ENCODE measurements at regions not wholly inside any gene's neighbourhood (a gene's known extent, or its start where the extent isn't known, plus 50 kb on each side); places are given as distances from the start of the nearest gene placed in this dataset.

DNA sequence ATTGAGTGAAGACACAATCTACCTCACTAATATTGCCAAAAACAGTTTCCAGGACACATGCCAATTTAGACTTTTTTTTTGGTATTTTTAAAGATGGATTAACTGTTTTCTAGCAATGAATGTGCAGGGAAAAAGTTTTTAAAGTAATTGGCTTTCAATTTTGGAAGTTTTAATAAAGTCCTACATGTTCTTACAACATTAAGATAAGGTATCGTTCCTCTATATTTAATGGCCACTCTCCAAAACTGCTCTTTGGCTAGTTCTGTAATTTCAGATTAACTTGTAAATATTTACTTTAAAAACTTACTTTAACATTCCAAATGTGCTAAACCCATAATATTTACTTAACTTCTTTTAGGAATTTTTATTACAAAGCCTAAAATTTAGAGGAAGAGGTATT, 1332.2 kb upstream of the PRMT6 start:
- TF ChIP-seq, protein P1, sequence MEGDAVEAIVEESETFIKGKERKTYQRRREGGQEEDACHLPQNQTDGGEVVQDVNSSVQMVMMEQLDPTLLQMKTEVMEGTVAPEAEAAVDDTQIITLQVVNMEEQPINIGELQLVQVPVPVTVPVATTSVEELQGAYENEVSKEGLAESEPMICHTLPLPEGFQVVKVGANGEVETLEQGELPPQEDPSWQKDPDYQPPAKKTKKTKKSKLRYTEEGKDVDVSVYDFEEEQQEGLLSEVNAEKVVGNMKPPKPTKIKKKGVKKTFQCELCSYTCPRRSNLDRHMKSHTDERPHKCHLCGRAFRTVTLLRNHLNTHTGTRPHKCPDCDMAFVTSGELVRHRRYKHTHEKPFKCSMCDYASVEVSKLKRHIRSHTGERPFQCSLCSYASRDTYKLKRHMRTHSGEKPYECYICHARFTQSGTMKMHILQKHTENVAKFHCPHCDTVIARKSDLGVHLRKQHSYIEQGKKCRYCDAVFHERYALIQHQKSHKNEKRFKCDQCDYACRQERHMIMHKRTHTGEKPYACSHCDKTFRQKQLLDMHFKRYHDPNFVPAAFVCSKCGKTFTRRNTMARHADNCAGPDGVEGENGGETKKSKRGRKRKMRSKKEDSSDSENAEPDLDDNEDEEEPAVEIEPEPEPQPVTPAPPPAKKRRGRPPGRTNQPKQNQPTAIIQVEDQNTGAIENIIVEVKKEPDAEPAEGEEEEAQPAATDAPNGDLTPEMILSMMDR (IDR thresholded peaks at IDR 0.05; ENCODE audit: extremely low read depth in 1 of 2, insufficient read depth in 1 of 2, low read depth in 1 of 2, low read length in 2 of 2): no peak
- no peak for TF ChIP-seq POLR2AphosphoS5 (IDR thresholded peaks at IDR 0.05; ENCODE audit: insufficient read depth, low read depth, low read length)

Measured in endothelial cell of umbilical vein (primary cell).